ENCODE measurements at regions not wholly inside any gene's neighbourhood (a gene's known extent, or its start where the extent isn't known, plus 50 kb on each side); places are given as distances from the start of the nearest gene placed in this dataset.

GRCh38 chr17:70968302-70968701 lies 799.0 kb downstream of the KCNJ2 start:
- TF ChIP-seq FOXS1 (CRISPR knock-in tag; IDR thresholded peaks at IDR 0.05) (no peak), CTCF (IDR thresholded peaks at IDR 0.05) (no peak), HOXB5 (CRISPR knock-in tag; IDR thresholded peaks at IDR 0.05) (no peak), NFE2L2 (conservative IDR thresholded peaks at IDR 0.05; ENCODE audit: low read length) (no peak), JUNB (IDR thresholded peaks at IDR 0.05) (no peak), HOXB13 (CRISPR knock-in tag; IDR thresholded peaks at IDR 0.05; ENCODE audit: low read depth) (no peak)
- TF ChIP-seq, protein P1, sequence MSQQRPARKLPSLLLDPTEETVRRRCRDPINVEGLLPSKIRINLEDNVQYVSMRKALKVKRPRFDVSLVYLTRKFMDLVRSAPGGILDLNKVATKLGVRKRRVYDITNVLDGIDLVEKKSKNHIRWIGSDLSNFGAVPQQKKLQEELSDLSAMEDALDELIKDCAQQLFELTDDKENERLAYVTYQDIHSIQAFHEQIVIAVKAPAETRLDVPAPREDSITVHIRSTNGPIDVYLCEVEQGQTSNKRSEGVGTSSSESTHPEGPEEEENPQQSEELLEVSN (IDR thresholded peaks at IDR 0.05; ENCODE audit: borderline replicate concordance, low read depth) = no peak
- TF ChIP-seq, protein P2, sequence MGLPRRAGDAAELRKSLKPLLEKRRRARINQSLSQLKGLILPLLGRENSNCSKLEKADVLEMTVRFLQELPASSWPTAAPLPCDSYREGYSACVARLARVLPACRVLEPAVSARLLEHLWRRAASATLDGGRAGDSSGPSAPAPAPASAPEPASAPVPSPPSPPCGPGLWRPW (IDR thresholded peaks at IDR 0.05) = no peak
- Histone ChIP-seq H3K9me3 (peaks cover 5% of the 10 kb centered on the region; the same call in 2 of the 3 replicates), H3K4me2 (no peak overlapping the region), H3K4me1 (no peaks in the 10 kb centered on the region), H3K27ac (no peak overlapping the region), H3K4me3 (no peak overlapping the region)
- ChIA-PET POLR2A (no interaction called here), CTCF (no interaction called here)
- FAIRE-seq (no peak), ATAC-seq (no peak), DNase-seq (ENCODE audit: low read depth in 1 of 2, low spot score in 1 of 2) (no peak)
- WGBS (ENCODE audit: missing lambda C conversion rate) = 6% methylated on average over 3 of the region's 3 CpGs

GRCh38 chr17:70969521-70970034 lies 800.2 kb downstream of the KCNJ2 start:
- TF ChIP-seq BHLHE40 (IDR thresholded peaks at IDR 0.05; ENCODE audit: low read depth, low read length) = no peak
- no peak for TF ChIP-seq CHD2 (IDR thresholded peaks at IDR 0.05; ENCODE audit: low read length, partially characterized antibody)
- TF ChIP-seq PHF8 (IDR thresholded peaks at IDR 0.05; ENCODE audit: borderline replicate concordance, low read depth) = no peak
- no peak for TF ChIP-seq RFX5 (IDR thresholded peaks at IDR 0.05)
- TF ChIP-seq CTCF (IDR thresholded peaks at IDR 0.05) = no peak
- TF ChIP-seq FOSL2 (IDR thresholded peaks at IDR 0.05) = no peak
- no peak for TF ChIP-seq FOSL2 (CRISPR knock-in tag; IDR thresholded peaks at IDR 0.05)
- TF ChIP-seq TP53 (CRISPR knock-in tag; IDR thresholded peaks at IDR 0.05) = no peak
- TF ChIP-seq, protein P1 (IDR thresholded peaks at IDR 0.05; ENCODE audit: borderline replicate concordance, low read depth) = no peak
- TF ChIP-seq, protein P3, sequence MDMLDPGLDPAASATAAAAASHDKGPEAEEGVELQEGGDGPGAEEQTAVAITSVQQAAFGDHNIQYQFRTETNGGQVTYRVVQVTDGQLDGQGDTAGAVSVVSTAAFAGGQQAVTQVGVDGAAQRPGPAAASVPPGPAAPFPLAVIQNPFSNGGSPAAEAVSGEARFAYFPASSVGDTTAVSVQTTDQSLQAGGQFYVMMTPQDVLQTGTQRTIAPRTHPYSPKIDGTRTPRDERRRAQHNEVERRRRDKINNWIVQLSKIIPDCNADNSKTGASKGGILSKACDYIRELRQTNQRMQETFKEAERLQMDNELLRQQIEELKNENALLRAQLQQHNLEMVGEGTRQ (IDR thresholded peaks at IDR 0.05) = no peak
- no peak for TF ChIP-seq HEYL (CRISPR knock-in tag; IDR thresholded peaks at IDR 0.05)
- TF ChIP-seq NPAS2 (CRISPR knock-in tag; IDR thresholded peaks at IDR 0.05; ENCODE audit: borderline replicate concordance) = no peak
- no peak for TF ChIP-seq HMGXB4 (CRISPR knock-in tag; IDR thresholded peaks at IDR 0.05; ENCODE audit: borderline replicate concordance)
- no peak for TF ChIP-seq EP300 (IDR thresholded peaks at IDR 0.05)
- TF ChIP-seq POLR2A (IDR thresholded peaks at IDR 0.05; ENCODE audit: low read length) = no peak
- no peak for TF ChIP-seq ZNF302 (CRISPR knock-in tag; IDR thresholded peaks at IDR 0.05)
- TF ChIP-seq RARB (CRISPR knock-in tag; IDR thresholded peaks at IDR 0.05) = no peak
- TF ChIP-seq SMC3 (IDR thresholded peaks at IDR 0.05) = no peak
- no peak for TF ChIP-seq FOSB (CRISPR knock-in tag; IDR thresholded peaks at IDR 0.05)
- 28% methylated on average over 6 of the region's 6 CpGs for WGBS (ENCODE audit: missing lambda C conversion rate)
- Histone ChIP-seq H3K9me3 (peaks cover 5% of the 10 kb centered on the region; the same call in 2 of the 3 replicates), H3K4me3 (no peak overlapping the region), H3K4me2 (no peak overlapping the region), H3K27ac (no peak overlapping the region), H3K4me1 (no peaks in the 10 kb centered on the region)
- CTCF ChIA-PET = no interaction called here
- DNase-seq (ENCODE audit: low read depth in 1 of 2, low spot score in 1 of 2) (no peak), ATAC-seq (no peak), FAIRE-seq (no peak)
- POLR2A ChIA-PET = no interaction called here
